ENCODE measurements at regions not wholly inside any gene's neighbourhood (a gene's known extent, or its start where the extent isn't known, plus 50 kb on each side); places are given as distances from the start of the nearest gene placed in this dataset.

- no peaks in the 10 kb centered on the region for H3K27me3 ChIP-seq (ENCODE audit: insufficient read depth, low read depth)
- no peak overlapping the region for H3K27ac ChIP-seq
- H3K9ac ChIP-seq: no peak overlapping the region
- H2AFZ ChIP-seq (ENCODE audit: low read depth): no peak overlapping the region
- no peak for TF ChIP-seq CTCF (conservative IDR thresholded peaks at IDR 0.05; ENCODE audit: low read depth, low read length)
- H4K20me1 ChIP-seq (ENCODE audit: insufficient read depth): no peaks in the 10 kb centered on the region
- H3K79me2 ChIP-seq (ENCODE audit: insufficient read depth, low read depth): no peaks in the 10 kb centered on the region
- no peaks in the 10 kb centered on the region for H3K4me1 ChIP-seq (ENCODE audit: low read depth, poor library complexity, severe bottlenecking)
- no peak overlapping the region for H3K4me2 ChIP-seq
- no peaks in the 10 kb centered on the region for H3K36me3 ChIP-seq (ENCODE audit: insufficient read depth)
- no peak overlapping the region for H3K4me3 ChIP-seq (IDR thresholded peaks at IDR 0.05; ENCODE audit: insufficient read depth, low read depth, low read length)
Measured at GRCh38 chr16:13628156-13628555, 291.8 kb upstream of the ERCC4 start.

- H3K36me3 ChIP-seq (ENCODE audit: insufficient read depth): no peaks in the 10 kb centered on the region
- no peaks in the 10 kb centered on the region for H3K79me2 ChIP-seq (ENCODE audit: insufficient read depth, low read depth)
- no peak overlapping the region for H3K4me2 ChIP-seq
- no peaks in the 10 kb centered on the region for H3K27me3 ChIP-seq (ENCODE audit: insufficient read depth, low read depth)
- no peaks in the 10 kb centered on the region for H4K20me1 ChIP-seq (ENCODE audit: insufficient read depth)
- no peaks in the 10 kb centered on the region for H3K4me1 ChIP-seq (ENCODE audit: low read depth, poor library complexity, severe bottlenecking)
- no peak overlapping the region for H2AFZ ChIP-seq (ENCODE audit: low read depth)
- TF ChIP-seq CTCF (conservative IDR thresholded peaks at IDR 0.05; ENCODE audit: low read depth, low read length): no peak
- H3K27ac ChIP-seq: no peak overlapping the region
- H3K4me3 ChIP-seq (IDR thresholded peaks at IDR 0.05; ENCODE audit: insufficient read depth, low read depth, low read length): no peak overlapping the region
- no peak overlapping the region for H3K9ac ChIP-seq
Measured at GRCh38 chr16:13629704-13630103, 290.2 kb upstream of the ERCC4 start.

- H2AFZ ChIP-seq (ENCODE audit: low read depth): no peak overlapping the region
- no peaks in the 10 kb centered on the region for H3K4me1 ChIP-seq (ENCODE audit: low read depth, poor library complexity, severe bottlenecking)
- H4K20me1 ChIP-seq (ENCODE audit: insufficient read depth): no peaks in the 10 kb centered on the region
- no peak overlapping the region for H3K9ac ChIP-seq
- no peak overlapping the region for H3K27ac ChIP-seq
- H3K4me2 ChIP-seq: no peak overlapping the region
- no peaks in the 10 kb centered on the region for H3K27me3 ChIP-seq (ENCODE audit: insufficient read depth, low read depth)
- no peak overlapping the region for H3K4me3 ChIP-seq (IDR thresholded peaks at IDR 0.05; ENCODE audit: insufficient read depth, low read depth, low read length)
- H3K79me2 ChIP-seq (ENCODE audit: insufficient read depth, low read depth): no peaks in the 10 kb centered on the region
- no peak for TF ChIP-seq CTCF (conservative IDR thresholded peaks at IDR 0.05; ENCODE audit: low read depth, low read length)
- H3K36me3 ChIP-seq (ENCODE audit: insufficient read depth): no peaks in the 10 kb centered on the region
Measured at GRCh38 chr16:13630374-13630773, 289.6 kb upstream of the ERCC4 start.

GRCh38 chr16:13631213-13631767 lies 288.7 kb upstream of the ERCC4 start:
- Histone ChIP-seq H4K20me1 (ENCODE audit: insufficient read depth) (no peaks in the 10 kb centered on the region), H3K4me2 (no peak overlapping the region), H3K27ac (no peak overlapping the region), H3K4me3 (IDR thresholded peaks at IDR 0.05; ENCODE audit: insufficient read depth, low read depth, low read length) (no peak overlapping the region), H3K36me3 (ENCODE audit: insufficient read depth) (no peaks in the 10 kb centered on the region), H3K79me2 (ENCODE audit: insufficient read depth, low read depth) (no peaks in the 10 kb centered on the region), H2AFZ (ENCODE audit: low read depth) (no peak overlapping the region), H3K9ac (no peak overlapping the region), H3K4me1 (ENCODE audit: low read depth, poor library complexity, severe bottlenecking) (no peaks in the 10 kb centered on the region), H3K27me3 (ENCODE audit: insufficient read depth, low read depth) (no peaks in the 10 kb centered on the region)
- TF ChIP-seq CTCF (conservative IDR thresholded peaks at IDR 0.05; ENCODE audit: low read depth, low read length): no peak

All from KMS-11 (cell line).